D721Med (cell line): ENCODE measurements at regions not wholly inside any gene's neighbourhood (a gene's known extent, or its start where the extent isn't known, plus 50 kb on each side); places are given as distances from the start of the nearest gene placed in this dataset.
"Not testable (repeated sequence)": the region's sequence is repeated elsewhere in the genome, so short reads cannot be mapped to it uniquely, and the experiment has no call there.

Source experiments
- DNase-seq: peaks from one replicate; pipeline ENCODE4 v3.0.0; 2011; ENCODE audit warnings: low spot score; ENCODE audit not compliant: insufficient read length
- FAIRE-seq: peaks from 2 replicates; lab custom pipeline; 2011; peaks lifted over from hg19 to GRCh38; lab: Jason Lieb, UNC
- TF ChIP-seq, protein P1 (sequence below): IDR thresholded peaks from 2 replicates; pipeline ENCODE4 v1.5.1; 2012; ENCODE audit warnings: mild to moderate bottlenecking, control low read depth; ENCODE audit not compliant: insufficient read depth; ENCODE audit errors: missing control alignments

- peak; percentile 16 for FAIRE-seq
- TF ChIP-seq, protein P1, sequence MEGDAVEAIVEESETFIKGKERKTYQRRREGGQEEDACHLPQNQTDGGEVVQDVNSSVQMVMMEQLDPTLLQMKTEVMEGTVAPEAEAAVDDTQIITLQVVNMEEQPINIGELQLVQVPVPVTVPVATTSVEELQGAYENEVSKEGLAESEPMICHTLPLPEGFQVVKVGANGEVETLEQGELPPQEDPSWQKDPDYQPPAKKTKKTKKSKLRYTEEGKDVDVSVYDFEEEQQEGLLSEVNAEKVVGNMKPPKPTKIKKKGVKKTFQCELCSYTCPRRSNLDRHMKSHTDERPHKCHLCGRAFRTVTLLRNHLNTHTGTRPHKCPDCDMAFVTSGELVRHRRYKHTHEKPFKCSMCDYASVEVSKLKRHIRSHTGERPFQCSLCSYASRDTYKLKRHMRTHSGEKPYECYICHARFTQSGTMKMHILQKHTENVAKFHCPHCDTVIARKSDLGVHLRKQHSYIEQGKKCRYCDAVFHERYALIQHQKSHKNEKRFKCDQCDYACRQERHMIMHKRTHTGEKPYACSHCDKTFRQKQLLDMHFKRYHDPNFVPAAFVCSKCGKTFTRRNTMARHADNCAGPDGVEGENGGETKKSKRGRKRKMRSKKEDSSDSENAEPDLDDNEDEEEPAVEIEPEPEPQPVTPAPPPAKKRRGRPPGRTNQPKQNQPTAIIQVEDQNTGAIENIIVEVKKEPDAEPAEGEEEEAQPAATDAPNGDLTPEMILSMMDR: no peak
Observed at GRCh38 chr13:67932991-67933390, 702.9 kb upstream of the PCDH9 start.

GRCh38 chr13:67917291-67917987 is 687.3 kb upstream of the PCDH9 start:
- TF ChIP-seq, protein P1: no peak
- DNase-seq: no peak
- no peak for FAIRE-seq

More at GRCh38 chr13:67932991-67933390, 702.9 kb upstream of the PCDH9 start:
- no peak for DNase-seq

DNA sequence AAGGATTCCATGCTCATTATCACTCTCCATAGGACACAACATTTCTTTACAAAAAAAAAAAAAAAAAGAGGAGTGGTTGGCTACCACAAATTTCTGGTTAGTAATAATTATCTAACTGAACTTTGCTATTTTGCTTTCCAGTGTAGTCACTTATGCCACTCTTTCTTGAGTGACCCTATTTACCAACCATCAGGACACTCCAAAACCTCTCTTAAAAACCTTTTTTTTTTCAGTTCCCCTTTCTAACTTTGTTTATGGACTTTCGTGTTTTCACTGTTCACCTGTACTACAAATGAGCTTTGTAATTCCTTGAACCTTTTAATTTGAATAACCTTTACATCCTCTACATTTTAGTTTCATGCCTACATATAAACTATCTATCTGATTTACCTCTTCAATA is 686.5 kb upstream of the PCDH9 start:
- FAIRE-seq: no peak
- TF ChIP-seq, protein P1: no peak
- no peak for DNase-seq

GRCh38 chr13:67914535-67914934 is 684.4 kb upstream of the PCDH9 start:
- no peak for DNase-seq
- no peak for FAIRE-seq
- TF ChIP-seq, protein P1: no peak

GRCh38 chr13:67902960-67903359 is 672.8 kb upstream of the PCDH9 start:
- DNase-seq: not testable (repeated sequence)

GRCh38 chr13:67880916-67881315 is 650.8 kb upstream of the PCDH9 start:
- no peak for FAIRE-seq
- no peak for DNase-seq
- TF ChIP-seq, protein P1: no peak

More at GRCh38 chr13:67902960-67903359, 672.8 kb upstream of the PCDH9 start:
- not testable (repeated sequence) for FAIRE-seq

GRCh38 chr13:67878376-67878775 is 648.2 kb upstream of the PCDH9 start:
- FAIRE-seq: no peak
- TF ChIP-seq, protein P1: no peak
- DNase-seq: no peak

GRCh38 chr13:67877031-67877430 is 646.9 kb upstream of the PCDH9 start:
- TF ChIP-seq, protein P1: no peak
- FAIRE-seq (no peak), DNase-seq (no peak)
